Adrenal gland (tissue), 5 donors: ENCODE measurements at regions not wholly inside any gene's neighbourhood (a gene's known extent, or its start where the extent isn't known, plus 50 kb on each side); places are given as distances from the start of the nearest gene placed in this dataset.

ENCODE experiments used
- CTCF ChIP-seq, 6 experiments: fragments of 450-650 bp in 4 of 6; fragments of 200-600 bp in 2 of 6; sonication (generic) in 1 of 6; IDR thresholded peaks; 1 replicate in 5 of 6; 2 replicates in 1 of 6; pipeline versions ENCODE4 v1.5.1 to v1.8.0; 2016 to 2021; ENCODE audit warnings: antibody characterized with exemption in 6 of 6, mild to moderate bottlenecking in 2 of 6, moderate library complexity in 1 of 6
- POLR2A ChIP-seq, 2 donors: fragments of 450-650 bp; IDR thresholded peaks; one replicate each; pipeline ENCODE4 v1.6.1; 2017; ENCODE audit warnings: antibody characterized with exemption in 2 of 2, mild to moderate bottlenecking in 2 of 2, moderate library complexity in 1 of 2
- donor health status: DM: no; HTN: no; CAD: no.

GRCh38 chr10:80794994-80795393 is 257.3 kb downstream of the SH2D4B start:
- no peak for TF ChIP-seq CTCF (IDR thresholded peaks at IDR 0.05)
- TF ChIP-seq POLR2A (IDR thresholded peaks at IDR 0.05), result no peak
